IMR-90 (cell line): ENCODE measurements at regions not wholly inside any gene's neighbourhood (a gene's known extent, or its start where the extent isn't known, plus 50 kb on each side); places are given as distances from the start of the nearest gene placed in this dataset.
A peak's percentile ranks its signal among the peaks of the same experiment; 100 is the strongest.

ENCODE experiments used
- ATAC-seq: fragments of 200-7000 bp; cut with Tn5 transposase; 2 replicates; pipeline ENCODE4 v1.9.1; 2020; ENCODE audit warnings: low read depth, mild to moderate bottlenecking, moderate library complexity
- BruUV-seq: library from RNA; stranded (reverse); fragments of 400-500 nt; replicated peaks from 2 replicates; lab custom pipeline; 2021; lab: Mats Ljungman, UMichigan
- CTCF ChIA-PET: fragments of 300-600 bp; formaldehyde crosslinking; extraction: SDS; loops from one replicate; lab custom pipeline; 2021; ENCODE audit warnings: antibody characterized with exemption; lab: Yijun Ruan, JAX
- POLR2A ChIA-PET: fragments of 300-600 bp; sonication (Branson Sonifier 250); formaldehyde crosslinking; loops from one replicate; lab custom pipeline; 2022; ENCODE audit warnings: antibody characterized with exemption; ENCODE audit not compliant: unreplicated experiment; lab: Charles Lee
- DNase-seq: peaks from one replicate; pipeline ENCODE4 v3.0.0; 2013
- H2AFZ ChIP-seq: replicated peaks from 2 replicates; pipeline ENCODE3; 2013; ENCODE audit warnings: low read length, mild to moderate bottlenecking; ENCODE audit not compliant: poor library complexity
- H2AK5ac ChIP-seq: 2 replicates; pipeline ENCODE4 v1.6.1; 2013; ENCODE audit warnings: low read depth, low read length, inconsistent platforms
- H2AK9ac ChIP-seq: replicated peaks from 2 replicates; pipeline ENCODE3; 2013; ENCODE audit warnings: mild to moderate bottlenecking, low read depth, low read length, moderate library complexity; ENCODE audit not compliant: poor library complexity
- H2BK120ac ChIP-seq: 2 replicates; pipeline ENCODE4 v1.6.1; 2013; ENCODE audit warnings: low read depth, low read length, inconsistent platforms
- H2BK15ac ChIP-seq: 3 replicates; pipeline ENCODE4 v1.6.1; 2013; ENCODE audit warnings: low read depth, low read length, inconsistent platforms
- H2BK20ac ChIP-seq: 2 replicates; pipeline ENCODE4 v1.6.1; 2013; ENCODE audit warnings: low read depth, mild to moderate bottlenecking, inconsistent platforms, low read length, moderate library complexity
- H2BK5ac ChIP-seq: 2 replicates; pipeline ENCODE4 v1.6.1; 2013; ENCODE audit warnings: mild to moderate bottlenecking, low read depth, low read length, inconsistent platforms; ENCODE audit not compliant: poor library complexity, severe bottlenecking
- H3K14ac ChIP-seq: replicated peaks from 2 replicates; pipeline ENCODE4 v1.6.1; 2013; ENCODE audit warnings: low read depth, low read length, inconsistent platforms
- H3K18ac ChIP-seq: 2 replicates; pipeline ENCODE4 v1.6.1; 2013; ENCODE audit warnings: low read depth, low read length, control low read depth
- H3K23ac ChIP-seq: 2 replicates; pipeline ENCODE4 v1.6.1; 2013; ENCODE audit warnings: low read depth, low read length, inconsistent platforms
- H3K27ac ChIP-seq: 2 replicates; pipeline ENCODE4 v1.5.1; 2013; ENCODE audit warnings: mild to moderate bottlenecking, control low read depth, low read length; ENCODE audit not compliant: insufficient read depth
- H3K27me3 ChIP-seq: 2 replicates; pipeline ENCODE4 v1.6.1; 2013; ENCODE audit warnings: low read length; ENCODE audit not compliant: control insufficient read depth, insufficient read depth
- H3K36me3 ChIP-seq: 2 replicates; pipeline ENCODE4 v1.6.1; 2013; ENCODE audit warnings: low read length, mixed read lengths; ENCODE audit not compliant: control insufficient read depth, insufficient read depth
- H3K4ac ChIP-seq: 2 replicates; pipeline ENCODE4 v1.6.1; 2013; ENCODE audit warnings: low read depth, low read length, inconsistent platforms
- H3K4me1 ChIP-seq: 2 replicates; pipeline ENCODE4 v1.6.1; 2013; ENCODE audit warnings: low read length, mixed read lengths; ENCODE audit not compliant: control insufficient read depth, insufficient read depth
- H3K4me2 ChIP-seq: 2 replicates; pipeline ENCODE4 v1.6.1; 2013; ENCODE audit warnings: low read depth, mild to moderate bottlenecking, control low read depth, low read length, moderate library complexity
- H3K4me3 ChIP-seq: 2 replicates; pipeline ENCODE4 v1.5.1; 2013; ENCODE audit warnings: low read depth, mild to moderate bottlenecking, control low read depth, low read length, moderate library complexity; ENCODE audit not compliant: insufficient read depth
- H3K56ac ChIP-seq: 2 replicates; pipeline ENCODE4 v1.6.1; 2013; ENCODE audit warnings: low read length, inconsistent platforms; ENCODE audit not compliant: insufficient read depth; ENCODE audit errors: extremely low read depth
- H3K79me1 ChIP-seq, 2 experiments: 2 replicates each; pipeline ENCODE4 v1.6.1; 2013; ENCODE audit warnings: low read length in 2 of 2, inconsistent platforms in 1 of 2, low read depth in 1 of 2
- H3K9ac ChIP-seq: 2 replicates; pipeline ENCODE4 v1.6.1; 2013; ENCODE audit warnings: low read depth, low read length, control low read depth
- H3K9me1 ChIP-seq: 2 replicates; pipeline ENCODE4 v1.6.1; 2013; ENCODE audit warnings: low read length, inconsistent platforms; ENCODE audit not compliant: insufficient read depth
- H3K9me3 ChIP-seq: 2 replicates; pipeline ENCODE4 v1.6.1; 2013; ENCODE audit warnings: low read length; ENCODE audit not compliant: control insufficient read depth, insufficient read depth
- H4K20me1 ChIP-seq: 2 replicates; pipeline ENCODE4 v1.6.1; 2013; ENCODE audit warnings: low read length, inconsistent platforms; ENCODE audit not compliant: insufficient read depth
- H4K5ac ChIP-seq: 2 replicates; pipeline ENCODE4 v1.6.1; 2013; ENCODE audit warnings: mild to moderate bottlenecking, low read depth, low read length, control low read depth
- H4K8ac ChIP-seq, 2 experiments: 2 replicates each; pipeline ENCODE4 v1.6.1; 2013; ENCODE audit warnings: low read depth in 2 of 2, low read length in 2 of 2, control low read depth in 1 of 2, inconsistent platforms in 1 of 2
- H4K91ac ChIP-seq: 2 replicates; pipeline ENCODE4 v1.6.1; 2013; ENCODE audit warnings: low read depth, low read length, inconsistent platforms; ENCODE audit not compliant: insufficient read depth
- CEBPB ChIP-seq: IDR thresholded peaks from 2 replicates; pipeline ENCODE4 v1.6.1; 2012; ENCODE audit warnings: low read depth, low read length, improper control_type of control experiment
- CHD1 ChIP-seq: IDR thresholded peaks from 2 replicates; pipeline ENCODE4 v1.6.1; 2012; ENCODE audit warnings: low read depth, low read length, improper control_type of control experiment
- FOS ChIP-seq: fragments of 150-350 bp; IDR thresholded peaks from 2 replicates; pipeline ENCODE4 v1.6.1; 2016; ENCODE audit warnings: low read depth, low read length
- MAFK ChIP-seq: IDR thresholded peaks from 2 replicates; pipeline ENCODE4 v1.6.1; 2012; ENCODE audit warnings: low read depth, low read length, improper control_type of control experiment
- MXI1 ChIP-seq: IDR thresholded peaks from 2 replicates; pipeline ENCODE4 v1.6.1; 2012; ENCODE audit warnings: low read depth, mild to moderate bottlenecking, low read length, moderate library complexity, borderline replicate concordance
- RFX5 ChIP-seq: IDR thresholded peaks from 2 replicates; pipeline ENCODE4 v1.8.0; 2012; ENCODE audit warnings: low read depth, mild to moderate bottlenecking, low read length, moderate library complexity
- WGBS, 2 experiments: methylation state at CpG; one replicate each; pipeline versions ENCODE4 v1.1.5 to v1.1.7; 2013; ENCODE audit warnings: missing lambda C conversion rate in 2 of 2; ENCODE audit not compliant: insufficient read length in 1 of 2; ENCODE audit errors: extremely low coverage in 2 of 2; 5-methylcytosine and 5-hydroxymethylcytosine counted together
- dilution Hi-C: fragments of 300-500 bp; cut with HindIII; formaldehyde crosslinking; loops from one replicate; pipeline ENCODE4 v1.14.3; 2018; ENCODE audit warnings: low sequenced_read_pairs; ENCODE audit not compliant: unreplicated experiment
- in situ Hi-C: fragments of 300-500 bp; cut with MboI; formaldehyde crosslinking; loops from 3 replicates; pipeline ENCODE4 v1.14.3; 2019; ENCODE audit warnings: low sequenced_read_pairs, inconsistent platforms, mixed read lengths
- intact Hi-C: fragments of 100-400 bp; cut with micrococcal nuclease; formaldehyde crosslinking; loops from 2 replicates; pipeline ENCODE4 v1.10.0; 2022
- TF ChIP-seq, protein P1 (sequence below): conservative IDR thresholded peaks from 2 replicates; pipeline ENCODE4 v1.5.1; 2012; ENCODE audit warnings: mild to moderate bottlenecking, low read depth, low read length, improper control_type of control experiment
- TF ChIP-seq, protein P2 (sequence below): fragments of 150-350 bp; IDR thresholded peaks from 2 replicates; pipeline ENCODE4 v1.6.1; 2017; ENCODE audit warnings: mild to moderate bottlenecking, antibody characterized with exemption, low read length, low read depth

DNA sequence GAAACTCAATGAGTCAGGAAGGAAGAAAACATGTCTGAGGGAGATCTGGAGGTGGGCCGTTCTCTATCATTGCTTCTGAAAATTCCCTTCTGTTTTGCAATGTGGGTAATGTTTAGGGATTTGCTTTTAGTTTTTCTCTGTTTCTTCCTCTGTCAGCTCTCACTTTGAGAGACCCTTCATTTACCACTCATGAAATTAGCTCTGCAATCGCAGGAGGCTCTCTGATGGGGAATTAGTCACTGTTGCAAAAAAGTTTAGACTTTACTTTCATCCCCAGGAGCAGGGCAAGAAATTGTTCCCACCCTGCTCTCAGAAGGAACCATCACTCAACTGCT, 80.0 kb upstream of the MAP4K3 start:
- ChIA-PET POLR2A (no interaction called here), CTCF (no interaction called here)
- H3K56ac ChIP-seq = no peak overlapping the region
- peak overlapping the region; percentile 27; the same call in 1 of the 2 replicates for H3K14ac ChIP-seq
- WGBS, 2 experiments = no CpG with 5 or more reads among the region's 2 CpGs
- DNase-seq (no peak), ATAC-seq (no peak; the same call in 1 of the 2 replicates)
- peaks cover 0 to 17% of the 10 kb centered on the region in 2 experiments; a peak in 2 of 4 replicates for H3K79me1 ChIP-seq
- peak overlapping the region; percentile 78 for H2AFZ ChIP-seq
- H3K23ac ChIP-seq = peak overlapping the region; percentile 21; the same call in 1 of the 2 replicates
- H2AK5ac ChIP-seq = 0 out of 2 replicates have a peak overlapping the region, but pooled peaks have one; percentile 26
- no peak overlapping the region for H3K9ac ChIP-seq
- H3K9me3 ChIP-seq = peaks cover 6% of the 10 kb centered on the region
- no peak for TF ChIP-seq CHD1
- no peak for TF ChIP-seq RFX5
- 0 out of 2 replicates have a peak, but pooled peaks have one; percentile 13 for TF ChIP-seq CEBPB
- TF ChIP-seq, protein P1, sequence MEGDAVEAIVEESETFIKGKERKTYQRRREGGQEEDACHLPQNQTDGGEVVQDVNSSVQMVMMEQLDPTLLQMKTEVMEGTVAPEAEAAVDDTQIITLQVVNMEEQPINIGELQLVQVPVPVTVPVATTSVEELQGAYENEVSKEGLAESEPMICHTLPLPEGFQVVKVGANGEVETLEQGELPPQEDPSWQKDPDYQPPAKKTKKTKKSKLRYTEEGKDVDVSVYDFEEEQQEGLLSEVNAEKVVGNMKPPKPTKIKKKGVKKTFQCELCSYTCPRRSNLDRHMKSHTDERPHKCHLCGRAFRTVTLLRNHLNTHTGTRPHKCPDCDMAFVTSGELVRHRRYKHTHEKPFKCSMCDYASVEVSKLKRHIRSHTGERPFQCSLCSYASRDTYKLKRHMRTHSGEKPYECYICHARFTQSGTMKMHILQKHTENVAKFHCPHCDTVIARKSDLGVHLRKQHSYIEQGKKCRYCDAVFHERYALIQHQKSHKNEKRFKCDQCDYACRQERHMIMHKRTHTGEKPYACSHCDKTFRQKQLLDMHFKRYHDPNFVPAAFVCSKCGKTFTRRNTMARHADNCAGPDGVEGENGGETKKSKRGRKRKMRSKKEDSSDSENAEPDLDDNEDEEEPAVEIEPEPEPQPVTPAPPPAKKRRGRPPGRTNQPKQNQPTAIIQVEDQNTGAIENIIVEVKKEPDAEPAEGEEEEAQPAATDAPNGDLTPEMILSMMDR = no peak
- no peak for TF ChIP-seq MAFK
- TF ChIP-seq, protein P2, sequence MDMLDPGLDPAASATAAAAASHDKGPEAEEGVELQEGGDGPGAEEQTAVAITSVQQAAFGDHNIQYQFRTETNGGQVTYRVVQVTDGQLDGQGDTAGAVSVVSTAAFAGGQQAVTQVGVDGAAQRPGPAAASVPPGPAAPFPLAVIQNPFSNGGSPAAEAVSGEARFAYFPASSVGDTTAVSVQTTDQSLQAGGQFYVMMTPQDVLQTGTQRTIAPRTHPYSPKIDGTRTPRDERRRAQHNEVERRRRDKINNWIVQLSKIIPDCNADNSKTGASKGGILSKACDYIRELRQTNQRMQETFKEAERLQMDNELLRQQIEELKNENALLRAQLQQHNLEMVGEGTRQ = no peak
- TF ChIP-seq MXI1 = no peak
- no peak for TF ChIP-seq FOS
- no peak overlapping the region for H3K18ac ChIP-seq
- H2BK15ac ChIP-seq = peak overlapping the region; percentile 53; the same call in 2 of the 3 replicates
- no peak overlapping the region for H3K4me2 ChIP-seq
- H3K9me1 ChIP-seq = peaks cover 20% of the 10 kb centered on the region
- H3K4ac ChIP-seq = peak overlapping the region; percentile 63; the same call in 1 of the 2 replicates
- peak overlapping the region; percentile 4 for H2BK5ac ChIP-seq
- H4K8ac ChIP-seq = peak overlapping the region; percentile 37 to 56; a peak in 3 of 4 replicates
- peak overlapping the region; percentile 36 for H4K91ac ChIP-seq
- peak overlapping the region; percentile 22 for H2BK20ac ChIP-seq
- peaks cover 22% of the 10 kb centered on the region for H3K4me1 ChIP-seq
- H2BK120ac ChIP-seq = peak overlapping the region; percentile 65
- no peak overlapping the region for H3K4me3 ChIP-seq
- in situ Hi-C loops (loop anchor here (5.0 kb wide), 1 partner anchor 180 kb away; no protein-coding TSS in a partner anchor), dilution Hi-C loops (no loop called here), intact Hi-C loops (no loop called here)
- H4K20me1 ChIP-seq = no peaks in the 10 kb centered on the region
- H4K5ac ChIP-seq = no peak overlapping the region
- H3K27ac ChIP-seq = peak overlapping the region; percentile 21; the same call in 1 of the 2 replicates
- H2AK9ac ChIP-seq = no peak overlapping the region
- no TSS peak for BruUV-seq
- peaks cover 3% of the 10 kb centered on the region; the same call in 1 of the 2 replicates for H3K36me3 ChIP-seq
- no peaks in the 10 kb centered on the region for H3K27me3 ChIP-seq
